Muscle of back (tissue), 3 donors: ENCODE measurements at regions not wholly inside any gene's neighbourhood (a gene's known extent, or its start where the extent isn't known, plus 50 kb on each side); places are given as distances from the start of the nearest gene placed in this dataset.
A peak's percentile ranks its signal among the peaks of the same experiment; 100 is the strongest.
"Not testable (repeated sequence)": the region's sequence is repeated elsewhere in the genome, so short reads cannot be mapped to it uniquely, and the experiment has no call there.

Source experiments
- DNase-seq, 3 donors: peaks; one replicate each; pipeline versions ENCODE4 v3.0.0 to v3.0.0-alpha.2; 2013

GRCh38 chr1:80318108-80318507 lies 1311.6 kb upstream of the ADGRL4 start:
- no peak for DNase-seq

GRCh38 chr1:80310703-80311245 lies 1304.2 kb upstream of the ADGRL4 start:
- no peak for DNase-seq

- DNase-seq = no peak
Observed at GRCh38 chr1:80305466-80305865, 1298.9 kb upstream of the ADGRL4 start.

- no peak for DNase-seq
Observed at GRCh38 chr1:80293818-80294217, 1287.3 kb upstream of the ADGRL4 start.

- not testable (repeated sequence) for DNase-seq
Observed at GRCh38 chr1:80288750-80289149, 1282.2 kb upstream of the ADGRL4 start.

GRCh38 chr1:80282536-80282935 lies 1276.0 kb upstream of the ADGRL4 start:
- peak; percentile 12 to 68 (median 27) for DNase-seq

- DNase-seq = no peak
Observed at GRCh38 chr1:80278936-80279335, 1272.4 kb upstream of the ADGRL4 start.

- no peak for DNase-seq
Observed at GRCh38 chr1:80274256-80274655, 1267.7 kb upstream of the ADGRL4 start.

GRCh38 chr1:80272495-80272894 lies 1266.0 kb upstream of the ADGRL4 start:
- no peak for DNase-seq

GRCh38 chr1:80258659-80259058 lies 1252.1 kb upstream of the ADGRL4 start:
- DNase-seq = no peak

GRCh38 chr1:80251591-80251990 lies 1245.1 kb upstream of the ADGRL4 start:
- DNase-seq = no peak

GRCh38 chr1:80251171-80251570 lies 1244.6 kb upstream of the ADGRL4 start:
- DNase-seq = no peak

- DNase-seq = peak in 1 of 3 donors; percentile 5
Observed at GRCh38 chr1:80250573-80251168, 1244.1 kb upstream of the ADGRL4 start.

- no peak for DNase-seq
Observed at GRCh38 chr1:80249699-80250098, 1243.2 kb upstream of the ADGRL4 start.

- DNase-seq = no peak
Observed at GRCh38 chr1:80248886-80249285, 1242.4 kb upstream of the ADGRL4 start.

GRCh38 chr1:80245813-80246212 lies 1239.3 kb upstream of the ADGRL4 start:
- no peak for DNase-seq

- DNase-seq = peak in 1 of 3 donors; percentile 2
Observed at GRCh38 chr1:80244372-80244771, 1237.8 kb upstream of the ADGRL4 start.

- no peak for DNase-seq
Observed at GRCh38 chr1:80241566-80241965, 1235.0 kb upstream of the ADGRL4 start.

GRCh38 chr1:80225510-80225909 lies 1219.0 kb upstream of the ADGRL4 start:
- peak in 1 of 3 donors; percentile 19 for DNase-seq

- DNase-seq = no peak
Observed at GRCh38 chr1:80221319-80221718, 1214.8 kb upstream of the ADGRL4 start.

- DNase-seq = peak in 2 of 3 donors; percentile 20 to 38
Observed at GRCh38 chr1:80218112-80218511, 1211.6 kb upstream of the ADGRL4 start.

- DNase-seq = peak; percentile 56 to 84 (median 68)
Observed at GRCh38 chr1:80217377-80217986, 1211.0 kb upstream of the ADGRL4 start.

GRCh38 chr1:80214888-80215540 lies 1208.5 kb upstream of the ADGRL4 start:
- DNase-seq = no peak
